Nephron (organoid): ENCODE measurements at regions not wholly inside any gene's neighbourhood (a gene's known extent, or its start where the extent isn't known, plus 50 kb on each side); places are given as distances from the start of the nearest gene placed in this dataset.

ENCODE experiments used
- H3K27ac Mint-ChIP-seq, 3 experiments: 2 replicates each; pipeline ENCODE4 v1.8.0; 2020; ENCODE audit warnings: mixed read lengths in 3 of 3, mild to moderate bottlenecking in 2 of 3, moderate library complexity in 1 of 3
- H3K27me3 Mint-ChIP-seq: 2 replicates; pipeline ENCODE4 v1.8.0; 2021; ENCODE audit warnings: low read depth, mild to moderate bottlenecking, moderate library complexity, mixed read lengths
- H3K36me3 Mint-ChIP-seq: 2 replicates; pipeline ENCODE4 v1.8.0; 2020; ENCODE audit warnings: low read depth, mixed read lengths
- H3K4me1 Mint-ChIP-seq: 2 replicates; pipeline ENCODE4 v1.8.0; 2020; ENCODE audit warnings: mixed read lengths
- H3K4me3 Mint-ChIP-seq, 3 experiments: 2 replicates each; pipeline ENCODE4 v1.8.0; 2020; ENCODE audit warnings: mild to moderate bottlenecking in 3 of 3, mixed read lengths in 3 of 3, moderate library complexity in 2 of 3
- H3K9me3 Mint-ChIP-seq: 2 replicates; pipeline ENCODE4 v1.8.0; 2020; ENCODE audit warnings: mixed read lengths
- CTCF ChIP-seq, 3 experiments: fragments of 200-600 bp; sonication (generic); IDR thresholded peaks; one replicate each; pipeline ENCODE4 v1.5.0; 2021; ENCODE audit warnings: antibody characterized with exemption in 3 of 3; ENCODE audit not compliant: unreplicated experiment in 3 of 3

GRCh38 chr11:92775003-92775676, 194.3 kb upstream of the MTNR1B start:
- H3K27ac Mint-ChIP-seq: no peak overlapping the region
- no peak overlapping the region for H3K4me3 Mint-ChIP-seq
- no peaks in the 10 kb centered on the region for H3K9me3 Mint-ChIP-seq
- H3K27me3 Mint-ChIP-seq: no peaks in the 10 kb centered on the region
- TF ChIP-seq CTCF (IDR thresholded peaks at IDR 0.05; ENCODE audit: unreplicated experiment in 3 of 3): no peak
- peaks cover 8% of the 10 kb centered on the region for H3K36me3 Mint-ChIP-seq
- H3K4me1 Mint-ChIP-seq: peaks cover 11% of the 10 kb centered on the region

GRCh38 chr11:92776676-92777075, 192.8 kb upstream of the MTNR1B start:
- no peak overlapping the region for H3K27ac Mint-ChIP-seq
- no peak for TF ChIP-seq CTCF (IDR thresholded peaks at IDR 0.05; ENCODE audit: unreplicated experiment in 3 of 3)
- H3K9me3 Mint-ChIP-seq: no peaks in the 10 kb centered on the region
- H3K4me3 Mint-ChIP-seq: no peak overlapping the region
- no peaks in the 10 kb centered on the region for H3K27me3 Mint-ChIP-seq
- peaks cover 8% of the 10 kb centered on the region for H3K36me3 Mint-ChIP-seq
- H3K4me1 Mint-ChIP-seq: peaks cover under 1% of the 10 kb centered on the region

- Mint-ChIP-seq H3K36me3 (peaks cover 8% of the 10 kb centered on the region), H3K27me3 (no peaks in the 10 kb centered on the region), H3K9me3 (no peaks in the 10 kb centered on the region), H3K4me1 (no peaks in the 10 kb centered on the region), H3K27ac (no peak overlapping the region), H3K4me3 (no peak overlapping the region)
- TF ChIP-seq CTCF (IDR thresholded peaks at IDR 0.05; ENCODE audit: unreplicated experiment in 3 of 3): no peak
These were observed 189.7 kb upstream of the MTNR1B start for GRCh38 chr11:92779746-92780145.

GRCh38 chr11:92781151-92781550, 188.3 kb upstream of the MTNR1B start:
- no peak overlapping the region for H3K27ac Mint-ChIP-seq
- H3K36me3 Mint-ChIP-seq: peaks cover 8% of the 10 kb centered on the region
- H3K4me3 Mint-ChIP-seq: no peak overlapping the region
- H3K27me3 Mint-ChIP-seq: no peaks in the 10 kb centered on the region
- H3K4me1 Mint-ChIP-seq: no peaks in the 10 kb centered on the region
- TF ChIP-seq CTCF (IDR thresholded peaks at IDR 0.05; ENCODE audit: unreplicated experiment in 3 of 3): no peak
- no peaks in the 10 kb centered on the region for H3K9me3 Mint-ChIP-seq

- Mint-ChIP-seq H3K36me3 (peaks cover 8% of the 10 kb centered on the region), H3K27me3 (no peaks in the 10 kb centered on the region), H3K4me3 (no peak overlapping the region), H3K27ac (no peak overlapping the region), H3K4me1 (no peaks in the 10 kb centered on the region), H3K9me3 (no peaks in the 10 kb centered on the region)
- TF ChIP-seq CTCF (IDR thresholded peaks at IDR 0.05; ENCODE audit: unreplicated experiment in 3 of 3): no peak
These were observed 186.6 kb upstream of the MTNR1B start for GRCh38 chr11:92782806-92783205.

GRCh38 chr11:92784331-92784730, 185.1 kb upstream of the MTNR1B start:
- H3K4me3 Mint-ChIP-seq: no peak overlapping the region

More at GRCh38 chr11:92784331-92784730, 185.1 kb upstream of the MTNR1B start:
- no peaks in the 10 kb centered on the region for H3K27me3 Mint-ChIP-seq
- no peaks in the 10 kb centered on the region for H3K9me3 Mint-ChIP-seq
- TF ChIP-seq CTCF (IDR thresholded peaks at IDR 0.05; ENCODE audit: unreplicated experiment in 3 of 3): no peak
- no peak overlapping the region for H3K27ac Mint-ChIP-seq
- peaks cover 4% of the 10 kb centered on the region for H3K36me3 Mint-ChIP-seq
- H3K4me1 Mint-ChIP-seq: no peaks in the 10 kb centered on the region
